ENCODE measurements at regions not wholly inside any gene's neighbourhood (a gene's known extent, or its start where the extent isn't known, plus 50 kb on each side); places are given as distances from the start of the nearest gene placed in this dataset.
"Not testable (repeated sequence)": the region's sequence is repeated elsewhere in the genome, so short reads cannot be mapped to it uniquely, and the experiment has no call there.

DNA sequence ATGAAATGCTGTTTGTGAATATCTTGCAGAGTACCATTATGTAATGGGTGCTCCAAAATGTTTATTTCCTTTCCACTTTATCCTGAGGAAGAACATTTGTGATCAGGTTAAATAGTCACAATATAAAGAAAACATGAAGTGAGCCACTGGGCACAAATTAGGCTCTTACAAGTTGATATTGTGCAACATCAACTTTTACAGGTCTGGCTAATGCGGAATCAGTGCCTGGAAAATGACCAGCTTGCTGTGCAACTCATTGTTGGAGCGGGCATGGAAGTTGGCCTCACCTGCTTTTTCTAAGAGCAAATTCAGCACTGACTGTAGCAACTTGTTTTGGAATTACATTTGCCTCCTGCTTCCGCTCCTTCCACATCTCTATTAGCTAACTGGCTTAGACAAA lies 216.9 kb upstream of the PLPPR1 start:
- DNase-seq (ENCODE audit: low read depth in 2 of 2) = no peak

DNA sequence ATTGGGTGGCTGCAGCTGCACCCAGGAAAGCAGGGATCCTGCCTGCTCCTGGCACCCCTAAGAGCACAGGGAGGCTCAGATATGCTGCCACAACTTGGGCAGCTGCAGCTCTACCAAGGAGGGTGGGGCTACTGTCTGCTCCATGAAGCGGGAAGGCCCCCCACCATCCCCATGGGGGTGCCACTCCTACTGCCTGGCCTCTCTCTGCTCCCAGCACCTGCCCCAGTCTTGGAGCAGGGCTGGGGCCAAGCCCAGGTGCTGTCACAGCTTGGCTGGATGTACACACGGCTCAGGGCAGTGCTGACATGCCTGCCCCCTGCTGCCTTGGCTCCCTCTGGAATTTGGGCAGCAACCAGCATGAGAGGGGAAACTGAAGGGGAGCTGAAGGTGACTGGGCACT lies 214.7 kb upstream of the PLPPR1 start:
- DNase-seq (ENCODE audit: low read depth in 2 of 2) = no peak

DNA sequence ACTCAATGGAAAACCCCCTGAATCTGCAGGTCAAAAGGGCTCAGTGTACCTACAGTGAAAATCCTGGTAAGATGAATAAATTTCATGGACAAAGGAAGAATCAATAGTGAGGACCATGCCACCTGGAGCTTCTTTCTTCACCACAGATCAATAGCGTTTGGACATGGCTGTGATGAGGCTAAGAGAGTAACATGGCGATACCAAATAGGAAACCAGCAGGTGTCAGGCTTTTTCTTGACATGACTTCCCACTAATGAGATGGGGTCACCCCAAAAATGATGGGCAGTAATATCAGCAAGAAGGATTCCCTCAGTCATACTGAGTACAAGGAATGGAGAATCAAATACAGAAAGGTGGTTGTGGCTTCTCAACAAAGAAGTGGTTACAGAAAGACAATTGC lies 208.5 kb upstream of the PLPPR1 start:
- DNase-seq (ENCODE audit: low read depth in 2 of 2) = no peak

DNA sequence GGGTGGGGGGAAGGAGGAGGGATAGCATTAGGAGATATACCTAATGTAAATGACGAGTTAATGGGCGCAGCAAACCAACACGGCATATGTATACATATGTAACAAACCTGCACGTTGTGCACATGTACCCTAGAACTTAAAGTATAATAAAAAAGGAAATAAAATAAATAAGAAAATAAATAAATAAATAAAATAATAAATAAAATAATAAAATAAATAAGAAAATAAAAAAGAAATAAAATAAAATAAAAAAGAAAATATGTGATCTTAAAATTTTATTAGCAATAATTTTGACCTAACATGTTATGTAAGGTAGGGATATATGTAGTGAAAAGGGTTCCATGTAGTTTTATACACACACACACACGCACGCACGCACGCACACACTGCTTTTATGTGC lies 195.5 kb upstream of the PLPPR1 start:
- not testable (repeated sequence) for DNase-seq (ENCODE audit: low read depth in 2 of 2)

DNA sequence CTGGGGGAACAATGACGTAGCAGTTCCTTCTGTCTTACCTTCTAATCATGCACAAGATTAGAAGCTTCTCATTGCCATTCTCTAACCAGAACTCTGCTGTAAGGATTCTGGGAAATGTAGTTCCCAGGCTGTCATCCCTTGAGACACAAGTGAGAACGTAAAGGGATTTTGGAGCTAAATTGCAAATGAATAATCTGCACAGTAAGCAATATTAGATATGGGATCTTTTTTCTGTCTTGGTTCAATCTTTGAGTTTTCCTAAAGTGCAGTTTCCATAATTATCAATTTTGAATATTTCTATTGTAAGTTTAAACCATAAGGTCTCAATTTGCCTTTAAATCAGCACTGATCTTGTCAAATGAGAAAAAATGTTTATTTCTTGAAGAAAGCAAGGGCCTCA lies 189.7 kb upstream of the PLPPR1 start:
- no peak for DNase-seq (ENCODE audit: low read depth in 2 of 2)

DNA sequence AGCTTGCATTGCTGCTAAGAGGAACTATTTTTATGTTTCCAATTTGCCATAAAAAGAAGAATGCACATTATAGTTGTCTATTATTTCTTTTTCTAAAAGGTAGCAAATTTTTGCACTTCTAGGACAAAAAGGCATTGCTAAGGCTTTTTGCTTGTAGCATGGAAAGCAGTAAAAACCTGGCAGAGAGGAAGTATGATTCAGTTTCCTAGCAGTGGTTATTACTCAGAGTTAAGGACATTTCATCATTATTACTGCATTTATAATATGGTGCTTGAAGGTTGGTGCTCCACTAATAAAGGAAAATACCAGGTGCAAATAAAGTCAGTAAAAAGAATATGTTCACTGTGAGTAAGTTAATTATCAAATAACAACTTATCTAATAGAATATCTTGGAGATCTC lies 179.8 kb upstream of the PLPPR1 start:
- no peak for DNase-seq (ENCODE audit: low read depth in 2 of 2)

DNA sequence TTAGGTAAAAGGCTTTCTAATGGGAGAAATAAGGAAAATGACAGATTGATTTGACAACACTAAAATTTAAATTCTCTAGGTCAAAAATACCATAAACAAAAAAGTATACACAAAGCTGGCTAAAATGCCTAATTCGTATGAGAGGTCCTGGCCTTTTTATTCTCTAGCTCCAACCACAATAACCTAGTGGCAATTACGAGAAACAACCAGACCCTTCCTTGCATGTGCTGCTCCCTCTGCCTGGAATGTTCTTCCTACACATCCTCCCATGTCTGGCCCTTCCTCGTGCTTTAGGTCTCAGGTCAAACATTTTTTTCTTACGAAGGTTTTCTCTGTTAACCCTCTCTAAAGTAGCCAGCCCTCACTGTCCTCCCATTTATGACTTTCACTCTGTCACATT lies 176.4 kb upstream of the PLPPR1 start:
- no peak for DNase-seq (ENCODE audit: low read depth in 2 of 2)

DNA sequence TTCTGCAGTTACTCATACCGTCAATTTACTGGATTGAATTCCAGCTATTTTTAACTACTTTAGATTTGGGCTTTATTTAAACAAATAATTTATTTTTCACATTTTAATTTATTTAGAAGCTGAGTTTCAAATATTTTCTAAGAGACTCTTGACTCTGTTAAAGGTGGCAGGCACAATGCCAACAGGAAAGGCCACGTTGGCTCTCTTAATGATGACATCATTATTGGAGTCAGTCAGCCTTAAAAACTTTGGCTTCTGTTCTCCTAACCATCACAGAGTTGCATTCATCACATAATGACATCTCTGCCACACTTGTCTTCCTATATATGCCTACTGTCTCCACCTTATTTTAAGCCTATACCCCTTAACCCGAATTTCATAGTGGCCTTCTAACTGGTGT lies 172.3 kb upstream of the PLPPR1 start:
- no peak for DNase-seq (ENCODE audit: low read depth in 2 of 2)

DNA sequence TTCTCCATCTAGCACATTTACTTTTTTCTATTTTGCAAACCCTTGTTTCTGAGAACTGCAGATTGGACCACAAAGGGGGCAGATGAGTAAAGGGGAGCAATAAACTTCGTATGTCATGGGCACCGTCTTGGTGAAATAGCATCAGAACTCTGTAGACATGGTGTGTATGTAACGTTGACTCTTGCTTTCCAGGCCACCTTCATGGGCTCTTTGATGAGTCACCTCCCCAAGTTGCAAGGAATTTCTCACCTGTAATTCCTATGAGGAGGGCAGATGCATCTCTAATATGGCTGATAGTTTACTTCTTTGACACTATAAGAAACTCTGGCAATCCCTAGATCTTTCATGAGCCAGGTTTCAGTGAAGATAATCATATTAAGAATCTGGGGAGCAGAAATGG lies 163.4 kb upstream of the PLPPR1 start:
- no peak for DNase-seq (ENCODE audit: low read depth in 2 of 2)

DNA sequence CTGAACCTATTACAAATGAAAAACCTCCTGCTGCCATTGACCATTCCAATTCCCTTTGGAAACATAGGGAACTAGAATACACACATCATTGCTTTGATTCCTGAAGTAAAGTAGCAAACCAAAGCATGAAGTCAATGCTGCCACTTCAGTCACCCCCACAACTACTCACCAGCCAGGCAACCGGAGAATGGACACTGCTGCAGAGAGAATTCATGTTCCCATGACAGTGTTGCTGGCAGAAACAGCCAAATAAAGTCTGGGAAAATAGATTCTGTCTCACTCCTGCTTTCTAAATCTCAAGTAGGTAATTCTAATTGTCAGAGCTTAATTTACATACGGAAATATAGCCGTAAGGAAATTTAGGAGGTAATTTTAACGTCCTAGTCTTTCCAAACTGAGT lies 162.9 kb upstream of the PLPPR1 start:
- no peak for DNase-seq (ENCODE audit: low read depth in 2 of 2)

DNA sequence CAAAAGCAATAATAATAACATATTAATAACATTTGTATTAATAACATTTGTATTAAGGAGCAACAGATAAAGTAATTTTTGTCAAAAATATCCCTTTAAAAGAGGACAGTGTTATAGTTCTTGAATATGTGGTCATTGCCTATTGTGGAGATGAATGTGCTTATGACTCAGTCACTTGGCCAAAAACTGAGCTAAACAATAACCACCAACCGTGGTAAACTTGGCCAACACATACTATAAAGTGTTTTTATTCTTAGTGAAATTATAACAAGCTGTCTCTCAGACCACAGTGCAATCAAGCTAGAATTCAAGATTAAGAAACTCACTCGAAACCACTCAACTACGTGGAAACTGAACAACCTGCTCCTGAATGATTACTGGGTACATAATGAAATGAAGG lies 159.2 kb upstream of the PLPPR1 start:
- DNase-seq (ENCODE audit: low read depth in 2 of 2) = no peak

DNA sequence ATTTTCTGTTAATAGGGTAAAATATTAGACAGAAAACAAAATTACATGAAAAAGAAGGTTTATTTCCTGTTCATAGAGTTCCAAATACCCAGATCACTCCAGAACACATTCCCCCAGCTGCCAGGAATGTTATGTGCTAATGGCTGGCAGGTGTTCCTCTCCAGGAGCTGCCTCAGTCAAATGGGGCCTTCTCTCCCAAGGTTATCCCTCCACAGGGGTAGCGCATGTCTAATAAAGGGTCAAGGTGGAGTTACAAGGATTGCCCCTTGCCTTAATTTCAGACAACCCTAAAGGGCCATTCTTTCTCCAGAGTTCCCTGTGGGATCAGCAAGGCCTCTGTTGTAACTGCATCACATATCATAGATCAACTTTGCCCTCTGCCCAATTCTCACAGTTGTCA lies 148.6 kb upstream of the PLPPR1 start:
- no peak for DNase-seq (ENCODE audit: low read depth in 2 of 2)

DNA sequence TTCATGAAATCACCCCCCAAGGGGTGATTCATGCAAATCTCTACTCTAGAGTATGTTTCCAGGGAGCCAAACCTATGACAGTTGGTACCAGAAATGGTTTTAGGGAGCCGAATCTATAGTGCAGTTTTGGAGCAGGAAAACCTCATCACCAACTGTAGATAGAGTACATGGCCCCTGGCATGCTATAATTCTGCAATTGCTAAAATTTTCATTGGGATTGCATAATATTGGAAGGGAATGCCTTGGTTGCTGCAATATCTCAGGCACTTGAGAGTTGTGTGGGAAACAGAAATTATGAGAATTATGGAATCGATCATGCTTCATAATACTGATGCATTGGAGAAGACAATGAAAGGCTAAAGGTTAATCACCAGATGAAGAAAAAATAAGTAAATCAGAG lies 148.2 kb upstream of the PLPPR1 start:
- DNase-seq (ENCODE audit: low read depth in 2 of 2) = no peak

DNA sequence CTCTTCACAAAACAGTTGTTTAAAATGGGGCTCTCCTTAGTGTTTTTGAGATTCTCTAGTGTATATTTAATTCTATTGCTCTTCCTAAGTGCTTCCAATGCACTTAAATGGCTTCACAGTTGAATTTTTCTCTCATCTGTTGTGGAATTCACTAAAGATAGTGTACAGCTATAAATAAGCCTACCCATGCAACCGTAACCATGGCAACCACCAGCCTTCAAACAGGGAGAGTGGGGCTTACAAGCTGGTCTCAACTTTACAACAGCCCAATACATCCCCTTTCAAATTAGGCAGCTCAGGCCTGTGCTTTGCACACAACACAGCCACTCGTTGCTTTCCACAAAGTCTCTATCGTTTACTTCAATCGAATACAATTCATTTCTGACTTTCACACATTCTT lies 144.0 kb upstream of the PLPPR1 start:
- DNase-seq (ENCODE audit: low read depth in 2 of 2) = no peak

DNA sequence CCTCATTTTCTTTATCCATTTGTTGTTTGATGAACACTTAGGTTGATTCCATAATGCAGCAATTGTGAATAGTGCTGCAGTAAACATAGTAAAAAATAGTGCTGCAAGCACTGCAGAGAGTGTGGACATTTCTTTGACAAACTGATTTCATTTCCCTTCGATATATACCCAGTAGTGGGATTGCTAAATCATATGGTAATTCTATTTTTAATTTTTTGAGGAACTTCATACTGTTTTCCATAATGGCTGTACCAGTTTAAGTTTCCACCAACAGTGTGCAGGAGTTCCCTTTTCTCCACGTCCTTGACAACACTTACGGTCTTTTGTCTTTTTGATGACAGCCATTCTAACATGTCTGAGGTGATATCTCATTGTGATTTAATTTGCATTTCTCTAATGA lies 138.2 kb upstream of the PLPPR1 start:
- no peak for DNase-seq (ENCODE audit: low read depth in 2 of 2)

DNA sequence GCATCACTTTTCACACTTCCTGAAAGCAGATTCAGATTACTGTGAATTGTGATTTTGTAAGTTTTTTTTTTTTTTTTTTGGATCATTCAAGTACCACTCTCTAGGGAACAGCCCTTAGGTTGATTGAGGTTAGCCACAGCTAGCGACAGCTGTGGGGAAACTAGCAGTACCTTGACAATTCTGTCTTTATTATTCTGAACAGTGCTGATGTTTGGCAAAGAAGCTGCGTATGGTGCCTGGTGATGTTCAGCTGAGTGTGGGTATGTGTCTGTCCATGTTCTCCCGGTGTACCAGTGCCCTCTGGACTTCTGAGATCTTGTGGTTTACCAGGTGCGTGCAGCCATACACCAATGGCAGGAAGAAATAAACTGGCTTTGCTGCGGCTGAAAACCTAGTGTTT lies 117.3 kb upstream of the PLPPR1 start:
- DNase-seq (ENCODE audit: low read depth in 2 of 2) = no peak

DNA sequence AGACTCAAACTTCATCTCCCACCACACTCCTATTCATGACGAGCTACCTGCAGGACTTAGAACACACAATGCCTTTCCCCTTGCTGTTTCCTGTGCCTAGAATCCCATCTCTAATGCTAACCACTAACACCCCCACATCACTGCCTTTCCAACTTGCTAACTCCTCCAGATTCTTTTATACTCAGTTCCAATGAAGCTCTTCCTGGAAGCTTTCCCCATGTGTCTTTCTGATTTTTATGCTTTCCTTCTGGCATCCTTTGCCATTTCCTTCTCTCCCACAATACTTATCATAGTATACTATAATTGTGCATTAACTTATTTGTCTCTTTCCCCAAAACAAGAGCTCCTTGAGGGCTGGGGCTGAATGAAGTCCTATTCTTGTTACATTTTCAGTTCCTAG lies 115.3 kb upstream of the PLPPR1 start:
- no peak for DNase-seq (ENCODE audit: low read depth in 2 of 2)

DNA sequence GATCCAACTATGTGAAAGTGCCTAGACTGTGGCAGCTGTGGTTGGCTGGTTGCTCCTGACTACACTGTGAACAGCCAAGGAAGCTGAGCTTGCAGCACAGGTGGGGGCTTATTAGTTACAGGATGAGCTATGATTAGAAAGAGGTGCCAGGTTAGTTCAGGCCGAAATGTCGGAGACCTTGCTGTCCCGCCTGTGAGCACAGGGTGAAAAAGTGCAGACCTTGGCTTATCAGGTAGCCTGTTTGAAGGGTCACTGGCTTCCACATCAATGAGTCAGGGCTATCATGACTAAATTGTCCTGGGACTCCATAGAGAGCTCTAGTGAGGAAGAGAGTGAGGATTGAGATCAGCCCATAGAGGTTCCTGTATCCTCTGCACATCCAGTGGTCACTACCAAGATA lies 114.3 kb upstream of the PLPPR1 start:
- DNase-seq (ENCODE audit: low read depth in 2 of 2) = no peak

DNA sequence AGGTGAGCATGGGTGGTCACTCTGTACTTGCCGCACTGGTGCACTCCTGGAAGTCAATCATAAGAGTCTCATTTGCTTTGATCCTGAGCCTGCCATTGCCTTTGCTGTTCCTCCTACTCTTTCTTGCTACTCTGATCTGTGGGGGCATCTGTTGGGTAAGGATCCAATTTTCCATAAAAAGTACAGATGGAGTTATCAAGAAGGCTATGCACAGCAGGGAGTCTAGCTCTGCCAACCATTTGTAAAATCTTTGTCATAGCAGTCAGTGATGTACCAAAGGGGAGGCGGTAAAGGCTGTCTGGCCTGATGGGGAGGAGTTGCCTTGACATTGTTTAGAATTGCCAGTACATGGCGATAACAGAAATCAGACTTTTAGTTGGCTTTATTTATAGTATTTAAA lies 109.0 kb upstream of the PLPPR1 start:
- DNase-seq (ENCODE audit: low read depth in 2 of 2) = no peak

DNA sequence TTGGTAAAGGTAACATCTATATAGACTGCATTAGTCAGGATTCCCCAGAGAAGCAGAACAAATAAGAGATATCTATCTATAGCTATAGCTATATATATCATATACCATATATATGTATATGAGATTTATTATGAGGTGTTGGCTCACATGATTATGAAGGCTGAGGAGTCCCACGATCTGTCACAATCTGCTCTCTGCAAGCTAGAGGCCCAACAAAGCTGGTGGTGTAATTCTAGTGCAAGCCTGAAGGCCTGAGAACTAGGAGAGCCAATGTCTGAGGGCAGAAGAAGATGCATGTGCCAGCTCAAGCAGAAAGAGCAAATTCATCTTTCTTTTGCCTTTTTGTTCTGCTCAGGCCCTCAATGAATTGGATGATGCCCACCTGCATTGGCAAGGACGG lies 102.2 kb upstream of the PLPPR1 start:
- DNase-seq (ENCODE audit: low read depth in 2 of 2) = no peak

DNA sequence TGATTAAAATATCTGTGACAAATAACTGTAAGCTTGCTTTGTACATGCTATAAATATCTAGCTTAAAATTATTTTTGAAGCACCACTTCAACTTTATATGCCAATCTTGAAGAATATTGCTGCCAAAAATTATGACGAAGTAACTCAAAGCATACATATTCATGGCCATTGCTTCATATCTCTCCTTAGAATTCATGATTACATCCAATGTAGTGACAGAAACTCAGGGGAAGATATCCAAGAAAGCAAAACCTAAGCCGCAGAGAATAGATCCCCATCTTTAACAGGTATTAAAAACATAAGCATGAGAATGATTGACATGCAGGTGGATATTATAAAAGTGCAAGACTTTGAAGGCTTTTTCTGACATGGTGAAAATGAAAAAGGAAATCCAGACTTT lies 100.8 kb upstream of the PLPPR1 start:
- no peak for DNase-seq (ENCODE audit: low read depth in 2 of 2)

DNA sequence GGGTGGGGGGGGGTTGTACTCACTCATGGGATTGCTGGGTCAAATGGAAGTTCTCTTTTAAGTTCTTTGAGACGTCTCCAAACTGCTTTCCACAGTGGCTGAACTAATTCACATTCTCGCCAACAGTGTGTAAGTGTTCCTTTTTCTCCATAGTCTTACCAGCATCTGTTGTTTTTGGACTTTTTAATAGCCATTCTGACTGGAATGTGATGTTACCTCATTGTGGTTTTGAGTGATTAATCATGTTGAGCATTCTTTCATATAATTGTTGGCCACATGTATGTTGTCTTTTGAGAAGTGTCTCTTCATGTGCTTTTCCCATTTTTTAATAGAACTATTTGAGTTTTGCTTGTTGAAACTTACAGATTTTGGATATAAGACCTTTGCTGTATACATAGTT lies 94.9 kb upstream of the PLPPR1 start:
- DNase-seq (ENCODE audit: low read depth in 2 of 2) = no peak

DNA sequence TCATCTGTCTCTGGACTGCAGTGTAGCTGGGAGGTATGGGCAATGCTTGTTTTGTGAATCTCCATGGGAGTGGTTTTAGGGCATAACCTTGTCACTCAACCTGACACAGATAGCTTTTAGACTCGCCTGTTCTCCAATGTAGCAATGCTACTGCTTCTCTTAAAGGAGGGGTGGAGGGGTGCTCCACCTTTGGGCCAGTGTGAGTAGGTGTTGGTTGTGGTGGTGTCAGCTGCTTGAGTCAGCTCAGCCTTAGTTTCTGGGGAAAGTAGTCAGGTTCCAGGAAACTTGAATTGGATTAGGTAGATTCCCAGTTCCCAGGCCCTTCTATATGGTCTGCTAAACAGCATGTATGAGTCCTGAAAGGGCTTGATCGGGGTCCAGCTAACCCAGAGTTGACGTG lies 91.1 kb upstream of the PLPPR1 start:
- no peak for DNase-seq (ENCODE audit: low read depth in 2 of 2)

DNA sequence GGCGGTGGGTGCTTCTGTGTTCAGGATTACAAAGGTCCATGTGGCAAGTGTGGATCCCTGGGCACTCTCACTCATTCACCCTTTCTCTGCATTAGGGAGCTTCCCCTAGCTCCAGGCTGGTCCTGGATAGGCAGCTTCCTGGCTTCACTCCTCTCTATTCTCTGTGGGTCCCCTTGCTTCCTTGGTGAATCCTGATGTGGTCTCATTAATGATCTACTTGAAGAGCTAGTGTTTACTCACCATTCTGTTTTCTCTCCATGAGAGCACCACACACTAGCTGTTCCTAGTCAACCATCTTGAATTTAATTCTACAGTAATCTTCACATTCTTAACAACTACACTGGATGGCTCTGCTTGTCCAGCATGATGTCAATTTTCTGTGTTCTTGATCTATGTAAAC lies 90.0 kb upstream of the PLPPR1 start:
- DNase-seq (ENCODE audit: low read depth in 2 of 2) = no peak

DNA sequence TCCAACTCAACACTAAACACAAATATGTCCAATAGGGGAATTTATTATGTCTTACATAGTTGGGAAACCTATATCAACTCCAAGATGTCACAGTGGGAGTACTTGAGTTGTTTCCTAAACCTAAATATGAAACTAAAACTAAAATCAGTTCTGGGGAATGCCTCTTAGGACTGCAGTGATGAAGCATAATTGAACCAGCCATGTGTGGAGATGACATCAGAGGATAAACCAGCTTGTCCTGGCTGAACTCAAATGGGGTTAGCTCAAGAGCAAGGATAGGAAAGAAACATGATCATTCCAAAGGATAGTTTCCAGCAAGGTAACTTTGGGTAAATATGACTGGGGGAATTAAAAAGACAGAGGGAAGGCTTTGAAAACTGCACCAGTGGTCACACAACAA lies 88.9 kb upstream of the PLPPR1 start:
- no peak for DNase-seq (ENCODE audit: low read depth in 2 of 2)
